Erythroblast (primary cell): ENCODE measurements at regions not wholly inside any gene's neighbourhood (a gene's known extent, or its start where the extent isn't known, plus 50 kb on each side); places are given as distances from the start of the nearest gene placed in this dataset.

Experiments used
- GATA1 ChIP-seq: IDR thresholded peaks from 2 replicates; pipeline ENCODE4 v1.6.1; 2011; ENCODE audit warnings: low read depth, mild to moderate bottlenecking, control low read depth, low read length, moderate library complexity
- POLR2A ChIP-seq: IDR thresholded peaks from 2 replicates; pipeline ENCODE4 v1.6.1; 2011; ENCODE audit warnings: mild to moderate bottlenecking, low read length

DNA sequence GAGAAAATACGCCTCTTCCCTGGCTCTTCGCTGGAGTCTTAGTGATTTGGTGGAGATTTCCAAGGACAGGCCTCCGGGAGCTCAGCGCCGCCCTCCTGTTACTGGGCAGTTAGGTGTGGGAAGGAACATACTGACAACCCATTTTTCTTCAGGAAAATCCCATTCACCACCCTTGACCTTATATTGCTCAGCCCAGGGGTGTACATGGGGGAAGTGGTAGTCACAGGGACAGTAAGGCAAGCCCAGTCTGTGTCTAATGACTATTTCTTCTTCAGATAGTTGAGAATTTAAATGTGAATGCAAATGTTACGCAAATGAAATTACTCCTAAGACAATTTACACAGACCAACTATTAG is 119.4 kb downstream of the UQCRFS1 start:
- TF ChIP-seq POLR2A = no peak
- TF ChIP-seq GATA1 = no peak
